ENCODE measurements at regions not wholly inside any gene's neighbourhood (a gene's known extent, or its start where the extent isn't known, plus 50 kb on each side); places are given as distances from the start of the nearest gene placed in this dataset.
"Not testable (repeated sequence)": the region's sequence is repeated elsewhere in the genome, so short reads cannot be mapped to it uniquely, and the experiment has no call there.

DNA sequence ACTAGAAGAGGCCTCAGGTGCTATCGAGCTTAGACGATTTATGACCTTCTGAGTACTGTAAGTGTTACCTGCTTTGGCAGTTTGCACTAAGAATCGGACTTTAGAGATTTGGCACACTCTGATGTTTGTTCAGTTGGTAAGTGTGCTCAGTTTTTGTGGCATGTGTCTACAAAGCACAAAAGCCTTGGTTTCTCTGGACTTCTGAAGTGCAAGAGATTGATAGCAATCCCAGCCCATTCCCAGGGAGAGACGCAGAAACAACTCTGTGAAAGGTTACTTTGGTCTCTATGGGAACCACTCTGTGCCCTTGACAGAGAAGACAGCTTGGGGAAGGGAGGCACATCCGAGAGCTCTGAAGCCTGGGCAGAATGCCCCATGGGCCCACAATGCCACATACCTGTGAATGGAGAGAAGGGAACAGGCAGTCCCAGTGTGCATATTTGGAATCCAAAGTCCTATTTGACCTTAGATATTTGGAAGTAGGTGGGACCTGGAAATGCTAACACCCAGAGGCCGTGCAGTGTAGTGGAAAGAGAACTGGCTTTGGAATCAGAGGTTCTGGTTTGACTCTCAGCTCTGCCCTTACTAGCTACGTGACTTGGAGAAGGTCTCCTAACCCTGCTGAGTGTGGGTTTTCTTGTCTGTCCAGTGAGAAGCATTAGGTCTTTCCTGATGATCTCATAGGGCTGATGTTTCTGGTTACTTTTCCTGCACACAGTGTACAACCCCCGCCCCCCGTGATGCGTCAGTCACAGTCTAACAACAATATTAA, 194.3 kb upstream of the VLDLR start:
- CTCF ChIA-PET, result no interaction called here
- H3K4me3 Mint-ChIP-seq, result no peak overlapping the region
- no peaks in the 10 kb centered on the region for H3K9me3 Mint-ChIP-seq
- Histone ChIP-seq H3K27me3 (replicated peaks in 1 of 2; ENCODE audit: control insufficient read depth in 2 of 2, extremely low read depth in 1 of 2, insufficient read depth in 2 of 2, low read length in 1 of 2) (no peaks in the 10 kb centered on the region), H3K4me1 (ENCODE audit: control insufficient read depth in 1 of 2, extremely low read depth in 1 of 2, insufficient read depth in 2 of 2, low read length in 2 of 2) (no peaks in the 10 kb centered on the region), H3K27ac (ENCODE audit: low read length) (no peak overlapping the region), H3K36me3 (ENCODE audit: control insufficient read depth in 2 of 2, extremely low read depth in 1 of 2, insufficient read depth in 1 of 2, low read length in 1 of 2) (no peaks in the 10 kb centered on the region), H3K4me3 (ENCODE audit: control insufficient read depth in 1 of 2, extremely low read depth in 1 of 2, low read length in 1 of 2) (no peak overlapping the region), H3K9me3 (no peaks in the 10 kb centered on the region)
- POLR2A ChIA-PET, result no interaction called here
- 56% methylated on average over 4 of the region's 10 CpGs for WGBS (ENCODE audit: insufficient coverage)
- H3K27me3 Mint-ChIP-seq, result peaks cover 0 to 4% of the 10 kb centered on the region in 2 donors
- no peaks in the 10 kb centered on the region for H3K4me1 Mint-ChIP-seq
- ATAC-seq (replicated peaks in 1 of 4), result no peak
- no peak for DNase-seq
- H3K36me3 Mint-ChIP-seq, result no peaks in the 10 kb centered on the region
- no peak overlapping the region for H3K27ac Mint-ChIP-seq

DNA sequence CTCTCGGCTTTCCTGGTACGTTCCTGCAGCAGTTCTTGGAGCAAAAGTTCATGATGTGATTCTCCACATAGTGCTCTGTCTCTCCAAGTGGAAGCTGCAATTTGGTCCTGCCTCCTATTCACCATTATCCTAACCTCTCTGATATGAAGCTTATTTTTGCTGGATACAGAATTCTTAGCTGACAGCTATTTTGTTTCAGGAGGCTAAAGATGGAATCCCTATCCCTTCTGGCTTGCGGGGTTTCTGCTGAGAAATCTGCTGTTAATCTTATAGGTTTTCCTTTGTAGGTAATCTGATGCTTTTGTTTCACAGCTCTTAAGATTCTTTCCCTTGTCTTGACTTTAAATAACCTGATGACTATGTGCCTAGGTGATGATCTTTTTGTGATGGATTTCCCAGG, 181.6 kb upstream of the VLDLR start:
- ChIA-PET CTCF (no interaction called here), POLR2A (no interaction called here)
- WGBS (ENCODE audit: insufficient coverage), result no CpG with 5 or more reads among the region's 3 CpGs
- Histone ChIP-seq H3K36me3 (ENCODE audit: control insufficient read depth in 2 of 2, extremely low read depth in 1 of 2, insufficient read depth in 1 of 2, low read length in 1 of 2) (no peaks in the 10 kb centered on the region), H3K9me3 (no peaks in the 10 kb centered on the region), H3K27me3 (replicated peaks in 1 of 2; ENCODE audit: control insufficient read depth in 2 of 2, extremely low read depth in 1 of 2, insufficient read depth in 2 of 2, low read length in 1 of 2) (peaks cover 2 to 8% of the 10 kb centered on the region in 2 experiments), H3K27ac (ENCODE audit: low read length) (no peak overlapping the region), H3K4me3 (ENCODE audit: control insufficient read depth in 1 of 2, extremely low read depth in 1 of 2, low read length in 1 of 2) (no peak overlapping the region), H3K4me1 (ENCODE audit: control insufficient read depth in 1 of 2, extremely low read depth in 1 of 2, insufficient read depth in 2 of 2, low read length in 2 of 2) (no peaks in the 10 kb centered on the region)
- H3K36me3 Mint-ChIP-seq, result no peaks in the 10 kb centered on the region
- no peak overlapping the region for H3K27ac Mint-ChIP-seq
- H3K27me3 Mint-ChIP-seq, result peaks cover 5 to 7% of the 10 kb centered on the region in 2 donors
- no peak for ATAC-seq (replicated peaks in 1 of 4)
- DNase-seq, result no peak
- H3K9me3 Mint-ChIP-seq, result peaks cover 20 to 34% (median 28%) of the 10 kb centered on the region in 3 donors
- no peak overlapping the region for H3K4me3 Mint-ChIP-seq
- H3K4me1 Mint-ChIP-seq, result no peaks in the 10 kb centered on the region

DNA sequence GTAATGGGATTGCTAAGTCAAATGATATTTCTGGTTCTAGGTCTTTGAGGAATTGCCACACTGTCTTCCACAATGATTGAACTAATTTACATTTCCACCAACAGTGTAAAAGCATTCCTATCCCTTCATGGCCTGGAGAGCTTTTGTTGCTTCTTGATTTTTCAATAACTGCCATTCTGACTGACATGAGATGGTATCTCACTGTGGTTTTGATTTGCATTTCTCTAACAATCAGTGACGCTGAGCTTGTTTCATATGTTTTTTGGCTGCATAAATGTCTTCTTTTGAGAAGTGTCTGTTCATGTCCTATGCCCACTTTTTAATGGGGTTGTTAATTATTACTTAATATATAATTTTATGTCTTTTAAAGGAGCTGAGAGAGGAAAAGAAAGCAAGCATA, 177.7 kb upstream of the VLDLR start:
- H3K4me3 Mint-ChIP-seq; H3K36me3 Mint-ChIP-seq; H3K4me1 Mint-ChIP-seq; H3K27me3 Mint-ChIP-seq; H3K9me3 ChIP-seq; POLR2A ChIA-PET; H3K4me1 ChIP-seq (ENCODE audit: control insufficient read depth in 1 of 2, extremely low read depth in 1 of 2, insufficient read depth in 2 of 2, low read length in 2 of 2); ATAC-seq (replicated peaks in 1 of 4); H3K27me3 ChIP-seq (replicated peaks in 1 of 2; ENCODE audit: control insufficient read depth in 2 of 2, extremely low read depth in 1 of 2, insufficient read depth in 2 of 2, low read length in 1 of 2); H3K4me3 ChIP-seq (ENCODE audit: control insufficient read depth in 1 of 2, extremely low read depth in 1 of 2, low read length in 1 of 2); H3K27ac Mint-ChIP-seq; H3K27ac ChIP-seq (ENCODE audit: low read length); CTCF ChIA-PET; H3K36me3 ChIP-seq (ENCODE audit: control insufficient read depth in 2 of 2, extremely low read depth in 1 of 2, insufficient read depth in 1 of 2, low read length in 1 of 2); DNase-seq: not testable (repeated sequence)
- no CpG with 5 or more reads among the region's 1 CpG for WGBS (ENCODE audit: insufficient coverage)
- peaks cover 16 to 22% (median 20%) of the 10 kb centered on the region in 3 donors for H3K9me3 Mint-ChIP-seq

DNA sequence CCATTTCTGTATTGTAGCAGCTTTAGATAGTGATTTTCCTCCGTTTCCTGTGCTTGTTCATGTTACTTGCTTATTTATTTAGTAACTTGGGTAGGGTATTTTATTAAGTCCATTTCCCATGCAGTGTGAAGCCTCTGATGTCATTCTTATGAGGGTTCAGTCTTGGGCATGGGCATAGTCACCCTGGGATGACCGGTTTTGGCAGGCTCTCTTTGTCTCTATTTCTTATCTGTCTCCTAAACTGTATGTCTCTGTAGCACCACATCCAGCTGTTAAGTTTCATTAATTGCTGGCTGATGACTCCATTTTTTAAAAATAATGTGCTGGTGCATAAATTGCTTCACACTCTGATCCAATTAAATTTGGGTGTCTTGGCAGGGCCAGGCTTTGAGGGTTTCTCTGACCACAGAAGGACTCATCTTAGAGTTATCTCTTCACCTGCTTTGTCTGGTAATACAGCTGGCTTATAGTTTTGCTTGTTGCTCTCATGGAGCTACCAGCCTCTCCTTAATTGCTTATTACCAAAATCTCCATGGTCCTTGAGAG, 173.3 kb upstream of the VLDLR start:
- no peaks in the 10 kb centered on the region for H3K36me3 Mint-ChIP-seq
- H3K27ac Mint-ChIP-seq, result no peak overlapping the region
- ChIA-PET CTCF (no interaction called here), POLR2A (no interaction called here)
- DNase-seq (no peak), ATAC-seq (replicated peaks in 1 of 4) (no peak)
- Histone ChIP-seq H3K4me3 (ENCODE audit: control insufficient read depth in 1 of 2, extremely low read depth in 1 of 2, low read length in 1 of 2) (no peak overlapping the region), H3K4me1 (ENCODE audit: control insufficient read depth in 1 of 2, extremely low read depth in 1 of 2, insufficient read depth in 2 of 2, low read length in 2 of 2) (no peaks in the 10 kb centered on the region), H3K27me3 (replicated peaks in 1 of 2; ENCODE audit: control insufficient read depth in 2 of 2, extremely low read depth in 1 of 2, insufficient read depth in 2 of 2, low read length in 1 of 2) (no peaks in the 10 kb centered on the region), H3K27ac (ENCODE audit: low read length) (no peak overlapping the region), H3K36me3 (ENCODE audit: control insufficient read depth in 2 of 2, extremely low read depth in 1 of 2, insufficient read depth in 1 of 2, low read length in 1 of 2) (no peaks in the 10 kb centered on the region), H3K9me3 (no peaks in the 10 kb centered on the region)
- H3K4me1 Mint-ChIP-seq, result no peaks in the 10 kb centered on the region
- H3K9me3 Mint-ChIP-seq, result peaks cover 0 to 7% (median 0%) of the 10 kb centered on the region in 3 donors
- peaks cover 3 to 4% of the 10 kb centered on the region in 2 donors for H3K27me3 Mint-ChIP-seq
- H3K4me3 Mint-ChIP-seq, result no peak overlapping the region
- WGBS (ENCODE audit: insufficient coverage), result no CpG with 5 or more reads among the region's 2 CpGs

DNA sequence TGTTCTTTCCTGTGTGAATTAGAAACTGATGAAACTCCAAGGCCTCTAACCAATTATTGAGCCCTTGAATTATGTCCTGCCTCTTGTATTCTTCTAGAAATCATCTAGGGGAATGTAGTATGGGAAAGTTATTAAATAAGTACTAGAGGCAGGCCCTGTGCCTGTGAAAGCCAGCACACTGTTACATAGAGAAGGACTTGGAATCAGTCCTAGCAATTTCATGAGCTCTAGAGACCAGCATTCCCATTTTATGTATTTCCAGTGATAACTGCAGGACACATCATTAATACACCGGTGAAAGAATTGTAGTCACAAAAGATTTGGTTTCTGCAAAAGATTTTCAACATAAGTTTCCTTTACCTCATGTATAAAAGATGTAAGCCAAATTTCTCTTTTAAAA, 168.5 kb upstream of the VLDLR start:
- H3K36me3 Mint-ChIP-seq, result no peaks in the 10 kb centered on the region
- H3K27me3 ChIP-seq (replicated peaks in 1 of 2; ENCODE audit: control insufficient read depth in 2 of 2, extremely low read depth in 1 of 2, insufficient read depth in 2 of 2, low read length in 1 of 2), result no peaks in the 10 kb centered on the region
- ChIA-PET POLR2A (no interaction called here), CTCF (no interaction called here)
- H3K4me1 Mint-ChIP-seq, result no peaks in the 10 kb centered on the region
- no peaks in the 10 kb centered on the region for H3K9me3 ChIP-seq
- no peaks in the 10 kb centered on the region for H3K36me3 ChIP-seq (ENCODE audit: control insufficient read depth in 2 of 2, extremely low read depth in 1 of 2, insufficient read depth in 1 of 2, low read length in 1 of 2)
- H3K4me3 ChIP-seq (ENCODE audit: control insufficient read depth in 1 of 2, extremely low read depth in 1 of 2, low read length in 1 of 2), result no peak overlapping the region
- no peak overlapping the region for H3K4me3 Mint-ChIP-seq
- H3K4me1 ChIP-seq (ENCODE audit: control insufficient read depth in 1 of 2, extremely low read depth in 1 of 2, insufficient read depth in 2 of 2, low read length in 2 of 2), result no peaks in the 10 kb centered on the region
- DNase-seq (no peak), ATAC-seq (replicated peaks in 1 of 4) (no peak)
- no peak overlapping the region for H3K27ac Mint-ChIP-seq
- H3K9me3 Mint-ChIP-seq, result no peaks in the 10 kb centered on the region
- no CpG with 5 or more reads among the region's 1 CpG for WGBS (ENCODE audit: insufficient coverage)
- no peak overlapping the region for H3K27ac ChIP-seq (ENCODE audit: low read length)
- no peaks in the 10 kb centered on the region for H3K27me3 Mint-ChIP-seq

DNA sequence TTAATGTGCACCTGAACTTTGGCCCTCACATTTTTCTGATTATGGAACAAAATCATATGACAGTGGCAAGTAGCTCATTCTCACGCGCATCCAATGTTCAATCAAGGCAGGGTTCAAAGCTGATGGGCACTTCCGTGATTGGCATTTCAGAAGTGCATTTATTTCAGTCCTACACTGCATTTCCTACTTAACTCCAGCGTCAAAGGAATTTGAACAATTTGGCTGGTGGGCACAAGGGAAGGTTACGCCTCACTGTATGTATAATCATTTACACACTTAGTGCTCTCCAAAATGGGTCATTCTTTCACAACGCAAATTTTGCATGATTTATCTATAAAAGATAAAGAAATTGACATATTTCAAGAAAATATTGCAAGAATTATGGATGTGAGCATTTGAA, 167.9 kb upstream of the VLDLR start:
- DNase-seq, result no peak
- Histone ChIP-seq H3K9me3 (no peaks in the 10 kb centered on the region), H3K27ac (ENCODE audit: low read length) (no peak overlapping the region), H3K36me3 (ENCODE audit: control insufficient read depth in 2 of 2, extremely low read depth in 1 of 2, insufficient read depth in 1 of 2, low read length in 1 of 2) (no peaks in the 10 kb centered on the region), H3K4me1 (ENCODE audit: control insufficient read depth in 1 of 2, extremely low read depth in 1 of 2, insufficient read depth in 2 of 2, low read length in 2 of 2) (no peaks in the 10 kb centered on the region), H3K4me3 (ENCODE audit: control insufficient read depth in 1 of 2, extremely low read depth in 1 of 2, low read length in 1 of 2) (no peak overlapping the region), H3K27me3 (replicated peaks in 1 of 2; ENCODE audit: control insufficient read depth in 2 of 2, extremely low read depth in 1 of 2, insufficient read depth in 2 of 2, low read length in 1 of 2) (no peaks in the 10 kb centered on the region)
- no CpG with 5 or more reads among the region's 6 CpGs for WGBS (ENCODE audit: insufficient coverage)
- no peaks in the 10 kb centered on the region for H3K4me1 Mint-ChIP-seq
- no peaks in the 10 kb centered on the region for H3K36me3 Mint-ChIP-seq
- no peak overlapping the region for H3K27ac Mint-ChIP-seq
- no peak overlapping the region for H3K4me3 Mint-ChIP-seq
- ChIA-PET CTCF (interaction anchor here in 1 of 2 donors (0.6 kb wide), 1 partner anchor 511 kb away, joined by 8 read pairs; no protein-coding TSS in a partner anchor), POLR2A (no interaction called here)
- no peak for ATAC-seq (replicated peaks in 1 of 4)
- no peaks in the 10 kb centered on the region for H3K27me3 Mint-ChIP-seq
- H3K9me3 Mint-ChIP-seq, result no peaks in the 10 kb centered on the region
